Activated CD8-positive, alpha-beta T cell treated with anti-CD3 and anti-CD28 coated beads, Interleukin-2, amount 10 ng/mL, durations not matched to agents 7 days and 5 days (primary cell): ENCODE measurements at regions not wholly inside any gene's neighbourhood (a gene's known extent, or its start where the extent isn't known, plus 50 kb on each side); places are given as distances from the start of the nearest gene placed in this dataset.

ENCODE experiments used
- ATAC-seq: fragments of 150-1000 bp; cut with Tn5 transposase; one replicate; pipeline ENCODE4 v1.10.0; 2021; ENCODE audit warnings: moderate library complexity
- CTCF ChIA-PET: fragments of 350-600 bp; sonication (Branson Sonifier 250); formaldehyde crosslinking; loops from one replicate; lab custom pipeline; 2021; ENCODE audit warnings: antibody characterized with exemption; lab: Charles Lee
- POLR2A ChIA-PET: fragments of 350-600 bp; sonication (Branson Sonifier 250); formaldehyde crosslinking; loops from one replicate; lab custom pipeline; 2021; ENCODE audit warnings: antibody characterized with exemption; lab: Charles Lee
- DNase-seq: peaks from one replicate; pipeline ENCODE4 v3.0.0-alpha.2; 2020
- H3K27ac Mint-ChIP-seq: one replicate; pipeline ENCODE4 v1.8.0; 2021; ENCODE audit warnings: mild to moderate bottlenecking, mixed read lengths
- H3K27me3 Mint-ChIP-seq: one replicate; pipeline ENCODE4 v1.8.0; 2021; ENCODE audit warnings: low read depth, mixed read lengths
- H3K36me3 Mint-ChIP-seq: one replicate; pipeline ENCODE4 v1.8.0; 2021; ENCODE audit warnings: low read depth, mixed read lengths
- H3K4me1 Mint-ChIP-seq: one replicate; pipeline ENCODE4 v1.8.0; 2021; ENCODE audit warnings: low read depth, mixed read lengths
- H3K4me3 Mint-ChIP-seq: one replicate; pipeline ENCODE4 v1.8.0; 2021; ENCODE audit warnings: mild to moderate bottlenecking, mixed read lengths
- H3K9me3 Mint-ChIP-seq: one replicate; pipeline ENCODE4 v1.8.0; 2022; ENCODE audit warnings: mixed read lengths; ENCODE audit not compliant: insufficient read depth

- H3K27me3 Mint-ChIP-seq, result no peaks in the 10 kb centered on the region
- H3K36me3 Mint-ChIP-seq, result no peaks in the 10 kb centered on the region
- CTCF ChIA-PET, result no interaction called here
- DNase-seq (no peak), ATAC-seq (no peak)
- H3K4me3 Mint-ChIP-seq, result no peak overlapping the region
- no peaks in the 10 kb centered on the region for H3K9me3 Mint-ChIP-seq
- H3K27ac Mint-ChIP-seq, result no peak overlapping the region
- no peaks in the 10 kb centered on the region for H3K4me1 Mint-ChIP-seq
- POLR2A ChIA-PET, result no interaction called here
Measured at GRCh38 chr5:118723021-118723338, 265.4 kb downstream of the DTWD2 start.

DNA sequence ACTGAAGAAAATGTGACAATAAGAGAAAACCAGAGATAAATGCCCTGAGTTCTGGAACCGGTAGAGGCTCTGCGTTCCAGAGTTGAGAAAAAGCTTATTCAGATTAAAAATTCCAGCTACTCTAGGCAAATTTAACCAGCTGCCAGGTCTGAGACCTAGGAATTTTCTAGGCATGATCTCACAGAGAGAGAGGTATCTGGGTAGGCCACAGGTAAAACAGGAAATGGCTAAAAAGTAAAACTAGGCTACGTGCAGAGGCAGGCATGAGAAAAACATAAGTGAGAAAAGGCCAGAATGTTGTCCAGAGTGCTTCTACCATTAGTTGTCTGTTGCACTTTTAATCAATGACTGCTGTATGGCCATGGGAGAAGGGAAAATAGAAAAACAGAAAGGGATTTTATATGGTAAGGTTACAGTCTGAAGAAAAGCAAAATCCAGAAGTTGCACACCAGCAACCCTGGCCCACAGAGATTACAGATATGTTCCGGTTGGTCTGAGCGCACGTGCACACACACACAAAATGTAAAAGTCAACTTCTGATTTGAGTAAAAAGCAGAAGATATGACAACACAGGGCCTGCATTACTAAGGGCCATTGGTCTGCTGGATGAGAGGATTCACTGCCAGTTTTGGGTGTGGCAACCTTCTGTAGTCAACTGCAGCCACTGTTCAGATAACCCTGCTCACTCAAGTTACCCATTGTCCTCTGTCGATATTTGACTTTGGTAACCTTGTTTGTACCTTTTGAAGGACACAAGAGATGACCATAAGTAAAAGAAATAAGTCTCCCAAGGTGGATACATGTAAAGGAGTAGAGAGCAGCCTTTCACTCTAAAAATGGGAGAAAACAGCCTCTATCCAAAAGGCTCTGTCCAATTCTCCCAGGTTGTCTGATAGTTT is 266.0 kb downstream of the DTWD2 start:
- H3K27ac Mint-ChIP-seq, result no peak overlapping the region
- ATAC-seq, result no peak
- H3K27me3 Mint-ChIP-seq, result no peaks in the 10 kb centered on the region
- CTCF ChIA-PET, result no interaction called here
- H3K36me3 Mint-ChIP-seq, result no peaks in the 10 kb centered on the region
- DNase-seq, result no peak
- H3K4me3 Mint-ChIP-seq, result no peak overlapping the region
- no peaks in the 10 kb centered on the region for H3K9me3 Mint-ChIP-seq
- H3K4me1 Mint-ChIP-seq, result no peaks in the 10 kb centered on the region
- POLR2A ChIA-PET, result no interaction called here

DNA sequence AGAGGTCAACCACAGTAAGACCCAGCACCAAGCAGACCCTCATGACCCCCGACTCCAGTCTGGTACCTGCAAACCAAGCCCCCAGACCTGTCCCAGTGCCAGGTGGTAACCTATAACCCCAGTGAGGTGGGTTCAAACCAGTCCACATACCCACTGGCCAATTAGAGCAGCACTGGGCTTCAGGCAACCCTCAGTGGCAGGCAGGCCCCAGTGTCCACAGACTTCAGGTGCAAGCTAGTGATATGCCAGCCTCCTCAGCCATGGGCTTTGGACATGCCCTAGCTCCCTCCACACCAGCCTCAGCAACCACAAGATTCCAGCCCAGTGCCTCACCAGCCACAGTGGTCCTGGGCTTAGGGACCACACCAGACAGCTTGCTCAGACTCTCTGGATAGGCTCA is 276.6 kb downstream of the DTWD2 start:
- Mint-ChIP-seq H3K27me3 (no peaks in the 10 kb centered on the region), H3K4me3 (no peak overlapping the region), H3K27ac (no peak overlapping the region), H3K36me3 (no peaks in the 10 kb centered on the region), H3K9me3 (peaks cover 11% of the 10 kb centered on the region), H3K4me1 (no peaks in the 10 kb centered on the region)
- DNase-seq (no peak), ATAC-seq (no peak)
- ChIA-PET POLR2A (no interaction called here), CTCF (no interaction called here)

- H3K27ac Mint-ChIP-seq, result no peak overlapping the region
- DNase-seq, result no peak
- H3K4me3 Mint-ChIP-seq, result no peak overlapping the region
- no peaks in the 10 kb centered on the region for H3K27me3 Mint-ChIP-seq
- POLR2A ChIA-PET, result no interaction called here
- H3K9me3 Mint-ChIP-seq, result no peaks in the 10 kb centered on the region
- CTCF ChIA-PET, result no interaction called here
- no peaks in the 10 kb centered on the region for H3K36me3 Mint-ChIP-seq
- no peak for ATAC-seq
- H3K4me1 Mint-ChIP-seq, result no peaks in the 10 kb centered on the region
Measured at GRCh38 chr5:118705959-118706667, 282.2 kb downstream of the DTWD2 start.

- Mint-ChIP-seq H3K9me3 (no peaks in the 10 kb centered on the region), H3K27ac (no peak overlapping the region), H3K4me1 (no peaks in the 10 kb centered on the region), H3K36me3 (no peaks in the 10 kb centered on the region), H3K4me3 (no peak overlapping the region), H3K27me3 (no peaks in the 10 kb centered on the region)
- CTCF ChIA-PET, result no interaction called here
- ATAC-seq (no peak), DNase-seq (no peak)
- POLR2A ChIA-PET, result no interaction called here
Measured at GRCh38 chr5:118703241-118703640, 285.1 kb downstream of the DTWD2 start.

DNA sequence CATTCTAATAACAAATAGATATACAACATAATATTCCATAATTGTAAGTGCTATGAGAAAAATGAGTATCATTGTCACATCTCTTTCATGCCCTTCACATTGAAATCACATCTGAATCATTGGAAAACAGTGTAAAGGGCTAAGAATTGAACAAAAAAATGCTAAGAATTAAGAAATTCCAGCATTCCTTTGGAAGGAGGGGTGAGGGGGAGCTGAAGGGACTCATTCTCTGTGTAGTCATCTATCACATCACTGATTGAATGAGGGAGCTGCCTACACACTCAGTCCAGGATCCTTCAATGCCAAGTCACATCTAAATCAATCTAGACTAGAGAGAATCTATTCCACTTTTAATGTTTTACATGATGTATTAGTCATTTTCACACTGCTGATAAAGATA is 286.6 kb downstream of the DTWD2 start:
- no peak overlapping the region for H3K27ac Mint-ChIP-seq
- H3K27me3 Mint-ChIP-seq, result no peaks in the 10 kb centered on the region

DNA sequence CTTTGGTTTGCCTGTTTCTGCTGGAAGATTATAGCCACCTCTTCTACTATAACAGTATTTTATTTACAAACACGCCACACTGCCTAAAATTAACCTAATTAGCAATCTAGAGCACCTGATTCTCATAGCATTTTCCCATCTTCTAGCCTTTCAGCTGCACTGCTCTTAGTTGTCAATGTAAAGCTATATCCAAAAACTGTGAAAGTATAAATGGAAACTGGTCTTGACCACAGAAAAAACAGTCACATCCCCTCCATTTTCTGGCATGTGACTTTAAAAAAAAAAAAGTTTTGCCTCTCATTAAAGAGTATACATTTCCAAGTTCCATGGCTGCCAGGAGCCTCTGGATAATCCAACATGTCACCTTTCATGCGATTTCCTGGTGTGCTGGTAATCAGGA is 287.8 kb downstream of the DTWD2 start:
- Mint-ChIP-seq H3K4me1 (no peaks in the 10 kb centered on the region), H3K27me3 (no peaks in the 10 kb centered on the region), H3K9me3 (no peaks in the 10 kb centered on the region), H3K27ac (no peak overlapping the region), H3K4me3 (no peak overlapping the region), H3K36me3 (no peaks in the 10 kb centered on the region)
- DNase-seq (no peak), ATAC-seq (no peak)
- ChIA-PET CTCF (no interaction called here), POLR2A (no interaction called here)

More for the DNA sequence above, 286.6 kb downstream of the DTWD2 start:
- Mint-ChIP-seq H3K4me1 (no peaks in the 10 kb centered on the region), H3K36me3 (no peaks in the 10 kb centered on the region), H3K9me3 (no peaks in the 10 kb centered on the region), H3K4me3 (no peak overlapping the region)
- CTCF ChIA-PET, result no interaction called here
- POLR2A ChIA-PET, result no interaction called here
- no peak for DNase-seq
- ATAC-seq, result no peak

DNA sequence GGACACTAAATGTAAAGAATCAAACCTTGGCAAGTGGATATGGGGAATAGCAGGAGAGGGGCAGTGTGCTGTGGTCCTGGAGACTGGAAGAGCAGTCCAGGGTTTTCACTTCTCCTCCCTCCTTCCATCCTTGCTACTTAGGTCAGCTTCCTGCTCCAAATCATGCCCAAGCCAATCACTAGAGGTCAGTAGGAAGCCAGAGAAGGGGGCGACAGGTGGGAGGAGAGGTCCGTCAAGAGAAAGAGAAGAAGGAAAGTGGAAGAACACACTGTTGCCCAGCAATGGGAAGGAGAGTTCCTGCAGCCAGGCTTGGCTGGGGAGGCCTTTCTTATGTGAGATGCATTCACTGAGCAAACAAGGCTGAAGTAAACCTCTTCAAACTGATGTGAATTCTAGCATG is 289.6 kb downstream of the DTWD2 start:
- ATAC-seq (no peak), DNase-seq (no peak)
- Mint-ChIP-seq H3K36me3 (no peaks in the 10 kb centered on the region), H3K4me1 (no peaks in the 10 kb centered on the region), H3K27me3 (no peaks in the 10 kb centered on the region), H3K4me3 (no peak overlapping the region), H3K27ac (no peak overlapping the region), H3K9me3 (no peaks in the 10 kb centered on the region)
- POLR2A ChIA-PET, result no interaction called here
- CTCF ChIA-PET, result no interaction called here

GRCh38 chr5:118696076-118696475 is 292.3 kb downstream of the DTWD2 start:
- H3K27ac Mint-ChIP-seq, result no peak overlapping the region
- no peaks in the 10 kb centered on the region for H3K36me3 Mint-ChIP-seq
- ChIA-PET CTCF (no interaction called here), POLR2A (no interaction called here)
- no peak overlapping the region for H3K4me3 Mint-ChIP-seq
- DNase-seq (no peak), ATAC-seq (no peak)
- H3K27me3 Mint-ChIP-seq, result no peaks in the 10 kb centered on the region
- H3K9me3 Mint-ChIP-seq, result no peaks in the 10 kb centered on the region
- no peaks in the 10 kb centered on the region for H3K4me1 Mint-ChIP-seq

DNA sequence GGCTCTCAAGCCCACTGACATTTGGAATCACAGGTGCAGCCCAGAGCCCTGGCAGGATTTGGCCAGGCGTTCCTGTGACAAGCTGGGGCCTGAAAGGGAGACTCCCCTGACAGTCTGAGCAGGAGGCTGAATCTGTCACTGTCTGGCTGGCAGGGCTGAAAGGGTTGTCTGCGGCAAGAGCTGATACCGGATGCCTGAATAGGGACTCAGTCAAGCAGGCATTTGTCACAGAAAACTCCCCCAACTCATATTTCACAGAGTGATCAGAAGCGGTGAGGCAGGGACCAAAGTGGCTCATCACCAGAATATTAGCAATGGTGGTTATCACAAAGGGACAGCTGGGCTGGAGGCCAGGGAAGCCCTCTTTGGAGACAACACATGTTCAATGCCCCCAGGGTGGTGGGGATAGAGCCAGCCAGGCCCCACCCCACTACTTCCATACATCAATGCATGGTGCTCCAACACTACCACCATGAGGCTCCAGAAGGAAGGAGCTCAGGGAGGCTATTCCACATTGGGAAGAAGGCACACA is 295.5 kb downstream of the DTWD2 start:
- Mint-ChIP-seq H3K9me3 (no peaks in the 10 kb centered on the region), H3K4me1 (no peaks in the 10 kb centered on the region), H3K4me3 (no peak overlapping the region), H3K27ac (no peak overlapping the region), H3K36me3 (no peaks in the 10 kb centered on the region), H3K27me3 (no peaks in the 10 kb centered on the region)
- CTCF ChIA-PET, result no interaction called here
- POLR2A ChIA-PET, result no interaction called here
- ATAC-seq (no peak), DNase-seq (no peak)

GRCh38 chr5:118687661-118688621 is 300.4 kb downstream of the DTWD2 start:
- H3K36me3 Mint-ChIP-seq, result no peaks in the 10 kb centered on the region
- H3K4me1 Mint-ChIP-seq, result no peaks in the 10 kb centered on the region
- no peaks in the 10 kb centered on the region for H3K9me3 Mint-ChIP-seq
- no peak overlapping the region for H3K27ac Mint-ChIP-seq
- H3K4me3 Mint-ChIP-seq, result no peak overlapping the region
- ChIA-PET CTCF (no interaction called here), POLR2A (no interaction called here)
- no peak for DNase-seq
- ATAC-seq, result no peak
- H3K27me3 Mint-ChIP-seq, result no peaks in the 10 kb centered on the region
